ENCODE measurements at regions not wholly inside any gene's neighbourhood (a gene's known extent, or its start where the extent isn't known, plus 50 kb on each side); places are given as distances from the start of the nearest gene placed in this dataset.

DNA sequence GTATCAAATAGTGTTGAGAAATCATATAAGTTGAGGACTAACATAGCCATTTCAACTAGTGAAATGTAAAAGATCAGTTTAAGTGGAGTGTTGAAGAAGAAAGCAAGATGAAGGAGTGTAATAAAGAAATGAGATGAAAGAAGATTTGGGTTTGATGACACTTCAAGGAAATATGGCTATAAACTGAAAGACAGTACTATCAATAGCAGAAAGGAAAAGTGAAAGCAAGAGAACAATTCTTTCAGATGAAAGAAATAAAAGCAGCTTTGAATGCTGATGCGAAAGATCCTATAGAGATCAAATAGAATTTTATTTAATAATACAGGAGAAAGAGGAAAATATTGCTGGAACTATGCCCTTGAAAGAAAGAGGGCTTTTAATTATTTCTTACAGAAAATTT is 92.8 kb upstream of the PRSS16 start:
- Histone ChIP-seq H3K27me3 (ENCODE audit: control insufficient read depth, insufficient read depth, low read length) (no peaks in the 10 kb centered on the region), H3K4me3 (ENCODE audit: low read depth, low read length) (no peak overlapping the region), H3K9ac (no peak overlapping the region), H3K4me2 (ENCODE audit: low read length) (no peak overlapping the region), H3K4me1 (no peaks in the 10 kb centered on the region), H3K36me3 (ENCODE audit: control insufficient read depth, insufficient read depth, low read length) (no peaks in the 10 kb centered on the region), H3K27ac (no peak overlapping the region), H3K9me3 (ENCODE audit: control insufficient read depth, low read length) (no peaks in the 10 kb centered on the region), H2AFZ (no peak overlapping the region), H3K79me2 (no peaks in the 10 kb centered on the region)
- no peak for TF ChIP-seq CTCF (IDR thresholded peaks at IDR 0.05)

- Histone ChIP-seq H3K36me3 (ENCODE audit: control insufficient read depth, insufficient read depth, low read length) (no peaks in the 10 kb centered on the region), H3K27me3 (ENCODE audit: control insufficient read depth, insufficient read depth, low read length) (no peaks in the 10 kb centered on the region), H3K4me2 (ENCODE audit: low read length) (peak overlapping the region; percentile 78), H2AFZ (peak overlapping the region; percentile 91), H3K27ac (peak overlapping the region; percentile 51), H3K79me2 (no peaks in the 10 kb centered on the region), H3K9ac (no peak overlapping the region), H3K4me1 (no peaks in the 10 kb centered on the region), H3K9me3 (ENCODE audit: control insufficient read depth, low read length) (no peaks in the 10 kb centered on the region), H3K4me3 (ENCODE audit: low read depth, low read length) (peak overlapping the region; percentile 52)
- TF ChIP-seq CTCF (IDR thresholded peaks at IDR 0.05) = no peak
These were observed 90.5 kb upstream of the PRSS16 start for GRCh38 chr6:27156874-27157458.

GRCh38 chr6:27157459-27158315 is 89.8 kb upstream of the PRSS16 start:
- peak; percentile 43 for TF ChIP-seq CTCF (IDR thresholded peaks at IDR 0.05)
- no peak overlapping the region for H3K9ac ChIP-seq
- H3K4me1 ChIP-seq = no peaks in the 10 kb centered on the region
- H3K9me3 ChIP-seq (ENCODE audit: control insufficient read depth, low read length) = no peaks in the 10 kb centered on the region
- peak overlapping the region; percentile 51 for H3K27ac ChIP-seq
- H2AFZ ChIP-seq = peak overlapping the region; percentile 91
- no peaks in the 10 kb centered on the region for H3K79me2 ChIP-seq
- H3K4me3 ChIP-seq (ENCODE audit: low read depth, low read length) = peak overlapping the region; percentile 52
- H3K27me3 ChIP-seq (ENCODE audit: control insufficient read depth, insufficient read depth, low read length) = no peaks in the 10 kb centered on the region
- H3K36me3 ChIP-seq (ENCODE audit: control insufficient read depth, insufficient read depth, low read length) = no peaks in the 10 kb centered on the region
- peak overlapping the region; percentile 78 for H3K4me2 ChIP-seq (ENCODE audit: low read length)

GRCh38 chr6:27158316-27158643 is 89.2 kb upstream of the PRSS16 start:
- no peaks in the 10 kb centered on the region for H3K36me3 ChIP-seq (ENCODE audit: control insufficient read depth, insufficient read depth, low read length)
- H3K4me3 ChIP-seq (ENCODE audit: low read depth, low read length) = peak overlapping the region; percentile 52
- no peaks in the 10 kb centered on the region for H3K27me3 ChIP-seq (ENCODE audit: control insufficient read depth, insufficient read depth, low read length)
- TF ChIP-seq CTCF (IDR thresholded peaks at IDR 0.05) = no peak
- peak overlapping the region; percentile 78 for H3K4me2 ChIP-seq (ENCODE audit: low read length)
- no peaks in the 10 kb centered on the region for H3K9me3 ChIP-seq (ENCODE audit: control insufficient read depth, low read length)
- H2AFZ ChIP-seq = peak overlapping the region; percentile 91
- no peaks in the 10 kb centered on the region for H3K79me2 ChIP-seq
- H3K4me1 ChIP-seq = no peaks in the 10 kb centered on the region
- H3K27ac ChIP-seq = no peak overlapping the region
- no peak overlapping the region for H3K9ac ChIP-seq

Data from parathyroid adenoma (tissue), 2 donors.